DMS 273 (cell line): ENCODE measurements at regions not wholly inside any gene's neighbourhood (a gene's known extent, or its start where the extent isn't known, plus 50 kb on each side); places are given as distances from the start of the nearest gene placed in this dataset.
"Not testable (repeated sequence)": the region's sequence is repeated elsewhere in the genome, so short reads cannot be mapped to it uniquely, and the experiment has no call there.

Experiments used
- DNase-seq: peaks from one replicate; lab custom pipeline; 2025; ENCODE audit not compliant: unreplicated experiment; lab: John Stamatoyannopoulos, UW

DNA sequence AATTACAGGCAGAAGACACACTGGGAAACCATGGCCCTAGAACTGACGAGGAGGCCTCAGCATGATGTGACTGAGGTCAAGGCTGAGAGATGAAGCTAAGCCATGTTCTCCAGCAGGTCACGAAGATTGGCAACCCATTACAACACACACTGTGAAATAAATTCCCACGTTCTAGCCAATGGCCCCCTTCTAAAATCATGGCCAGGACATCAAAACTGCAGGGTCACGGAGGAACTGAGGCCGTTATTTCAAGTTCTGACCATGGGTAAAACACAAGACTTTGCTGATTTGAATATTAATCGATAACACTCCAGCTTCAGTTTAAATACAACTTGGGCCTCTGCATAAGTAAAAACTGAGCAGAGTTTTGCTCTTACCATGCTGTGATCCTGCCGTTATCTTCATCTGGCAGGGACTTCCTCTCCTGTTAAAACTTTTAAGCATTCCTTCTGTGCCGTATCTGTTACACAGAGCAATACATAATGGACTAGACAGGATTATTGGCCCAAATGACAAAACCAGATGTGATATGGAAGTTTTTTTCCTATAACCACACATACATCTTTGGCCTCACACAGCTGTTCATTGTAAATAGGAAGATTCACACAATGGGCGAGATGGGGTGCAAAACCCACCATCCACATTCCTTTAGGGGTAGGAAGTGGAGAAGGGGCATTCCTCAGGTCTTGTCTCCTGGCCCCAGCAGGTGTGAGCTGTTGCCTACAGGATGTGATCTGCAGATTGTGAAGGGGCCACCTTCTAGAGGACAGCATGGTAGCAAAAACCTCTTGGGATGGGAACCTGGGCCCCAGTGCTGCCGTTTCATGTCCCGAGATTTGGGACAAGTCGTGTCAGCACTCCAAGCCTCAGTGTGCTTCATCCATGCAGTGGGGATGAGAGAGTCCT, 207.4 kb downstream of the OPA1 start:
- no peak for DNase-seq

DNA sequence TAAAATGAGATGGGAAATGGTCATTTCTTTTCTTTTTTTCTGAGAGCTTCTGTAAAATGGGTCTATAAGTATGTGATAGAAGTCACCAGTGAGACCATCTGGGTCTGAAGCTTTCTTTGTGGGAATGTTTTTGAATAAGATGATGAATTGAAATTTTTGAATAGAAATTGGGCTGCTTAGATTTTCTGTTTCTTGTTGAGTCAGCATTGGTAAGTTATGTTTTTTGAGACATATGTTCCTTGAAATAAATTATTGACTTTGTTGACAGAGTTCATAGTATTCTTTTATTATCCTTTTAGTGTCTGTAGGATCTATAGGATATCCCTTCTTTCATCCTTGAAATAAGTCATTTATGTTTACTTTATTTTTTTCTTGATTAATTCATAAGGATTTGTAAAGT, 208.1 kb downstream of the OPA1 start:
- DNase-seq = no peak

DNA sequence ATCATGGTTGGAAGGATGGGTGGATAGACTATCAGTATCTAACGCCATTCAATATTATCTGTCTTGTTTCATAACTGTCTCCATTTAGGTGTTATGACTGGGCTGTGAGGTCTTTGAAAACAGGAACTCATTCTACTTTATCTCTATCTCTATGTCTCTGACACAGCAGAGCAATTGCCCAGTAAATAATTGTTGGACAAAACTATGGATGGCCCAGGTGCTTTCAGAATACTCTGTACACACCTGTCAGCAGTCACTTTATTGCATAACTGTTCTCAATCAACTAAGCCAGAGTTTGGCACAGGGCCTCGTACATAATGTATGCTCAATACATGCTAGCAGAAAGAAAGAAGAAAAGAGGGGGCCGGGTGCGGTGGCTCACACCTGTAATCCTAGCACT, 210.3 kb downstream of the OPA1 start:
- no peak for DNase-seq

DNA sequence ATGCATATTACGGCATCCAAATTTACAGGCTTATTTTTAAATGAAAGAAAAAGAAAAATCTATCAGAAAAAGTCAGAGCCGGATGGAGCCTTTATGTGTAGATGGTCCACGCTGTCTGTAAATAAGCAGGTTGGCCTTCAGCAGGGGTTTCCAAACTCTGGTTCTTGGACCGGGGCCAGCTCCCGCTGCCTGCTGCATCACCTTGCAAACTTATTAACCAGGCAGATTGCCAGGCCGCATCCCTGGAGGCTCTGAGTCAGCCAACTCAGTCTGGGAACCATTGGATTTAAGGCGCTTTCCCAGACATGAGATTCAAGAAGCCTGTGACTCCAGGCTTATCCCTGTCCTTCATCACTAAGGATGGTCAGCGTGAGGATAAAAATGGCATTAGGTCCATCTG, 212.4 kb downstream of the OPA1 start:
- DNase-seq = peak; percentile 99

DNA sequence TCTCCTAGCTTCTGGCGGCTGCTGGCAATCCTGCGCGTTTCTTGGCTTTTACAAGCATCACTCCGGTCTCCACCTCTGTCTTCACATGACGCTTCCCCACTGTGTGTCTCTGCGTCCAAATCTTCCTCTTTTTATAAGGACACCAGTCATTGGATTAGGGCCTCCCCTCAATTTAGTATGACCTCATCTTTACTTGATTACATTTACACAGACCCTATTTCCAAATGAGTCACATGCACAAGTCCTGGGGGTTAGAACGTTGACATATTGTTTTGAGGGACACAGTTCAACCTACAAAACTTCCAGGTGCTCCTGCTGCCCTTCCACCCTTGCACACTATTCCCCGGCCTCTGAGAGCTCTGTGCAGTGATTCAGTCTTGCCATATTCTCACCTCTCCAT, 215.3 kb downstream of the OPA1 start:
- no peak for DNase-seq

DNA sequence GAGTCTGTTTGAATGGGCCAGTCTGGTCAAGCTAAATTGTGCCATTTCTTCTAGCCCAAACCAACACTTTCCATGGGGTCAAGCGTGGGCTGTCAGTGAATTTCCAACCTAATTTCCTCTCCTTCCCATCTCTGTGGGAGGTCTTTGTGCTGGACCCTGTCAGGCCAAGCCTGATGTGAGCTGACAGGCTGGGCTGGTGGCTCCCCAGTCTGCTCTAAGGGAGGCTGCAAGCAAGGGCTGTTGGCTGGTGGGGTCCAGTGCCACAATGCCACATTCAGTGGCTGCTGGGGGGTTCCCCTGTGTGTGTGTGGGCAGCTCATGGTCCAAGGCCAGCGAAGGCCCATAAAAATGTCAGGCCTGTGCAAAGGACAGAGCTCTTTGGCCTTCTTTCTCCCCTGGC, 216.1 kb downstream of the OPA1 start:
- no peak for DNase-seq

DNA sequence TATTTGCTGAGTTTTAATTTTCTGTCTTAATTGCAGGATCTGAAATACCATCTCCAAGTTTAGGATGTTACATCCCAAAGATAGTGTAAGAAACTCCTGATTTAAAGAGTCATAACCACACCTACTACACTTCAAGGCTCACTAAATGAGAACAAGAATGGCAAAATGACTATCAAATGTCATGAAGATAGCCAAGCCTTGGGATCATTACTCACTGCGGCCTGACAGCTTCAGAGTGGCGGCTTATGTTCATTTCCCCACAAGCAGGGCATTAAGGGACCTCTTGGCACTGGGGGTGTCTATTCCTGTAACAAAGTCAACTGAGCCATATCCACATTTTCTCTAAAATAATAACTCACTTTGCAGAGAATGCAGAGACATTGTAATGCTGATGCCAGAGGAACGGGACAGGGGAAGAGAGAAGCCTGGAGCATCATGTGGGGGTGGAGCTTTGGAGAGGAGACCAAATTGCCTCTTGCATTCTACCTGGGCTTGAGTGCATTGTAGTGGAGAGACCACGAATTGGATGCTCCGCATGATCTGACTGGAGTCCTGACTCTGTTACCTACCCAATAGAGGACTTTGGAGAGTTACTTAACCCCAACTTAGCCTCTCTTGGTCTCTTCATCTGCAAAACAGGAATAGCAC, 219.2 kb downstream of the OPA1 start:
- no peak for DNase-seq

DNA sequence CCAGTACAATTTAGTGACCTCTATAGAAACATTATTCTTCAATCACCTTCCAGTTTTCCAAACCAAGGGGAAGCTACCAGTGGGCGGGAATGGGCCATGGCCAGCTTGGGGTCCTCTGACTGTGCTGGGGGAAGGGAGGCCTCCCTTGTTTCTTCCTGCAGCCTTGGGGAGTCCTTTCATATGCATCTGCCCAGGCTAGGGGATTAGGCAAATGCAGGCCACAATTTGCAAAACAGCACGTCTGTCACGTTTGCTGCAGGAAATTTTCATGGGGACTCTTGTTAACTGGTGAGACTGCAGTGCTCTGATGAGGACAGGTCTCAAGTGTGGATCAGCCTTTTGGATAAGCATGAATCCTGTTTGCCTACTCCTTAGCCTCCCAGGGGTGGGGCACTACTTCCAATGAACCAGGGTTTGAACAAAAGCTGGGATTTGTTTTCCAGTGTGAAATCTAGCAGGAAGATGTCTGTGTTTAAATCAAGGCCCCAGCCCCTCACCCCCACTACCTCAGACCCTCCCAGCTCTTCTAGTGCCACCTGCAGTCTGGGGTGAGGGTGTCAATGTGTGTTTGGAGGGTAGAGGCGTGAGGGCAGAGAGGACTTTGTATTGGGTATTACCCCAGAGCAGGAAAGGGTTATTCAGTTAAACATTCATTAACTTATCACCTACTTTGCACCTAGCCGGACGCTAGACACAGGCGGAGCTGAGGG, 219.9 kb downstream of the OPA1 start:
- no peak for DNase-seq

DNA sequence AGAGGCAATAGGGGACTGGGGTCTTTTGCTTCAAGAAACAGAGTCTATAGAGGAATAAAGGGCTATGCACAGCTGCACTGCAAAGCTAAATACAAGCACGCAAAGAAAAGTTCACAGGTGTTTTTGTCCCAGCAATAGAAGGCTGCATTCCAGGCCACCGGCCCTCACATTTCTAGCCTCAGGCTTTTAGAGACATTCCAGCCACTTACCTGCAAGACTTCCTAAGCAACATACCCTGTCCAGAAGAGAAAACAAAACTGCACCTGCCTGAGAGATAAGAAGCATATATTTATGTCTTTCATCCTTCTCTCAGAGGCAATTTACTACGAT, 220.5 kb downstream of the OPA1 start:
- DNase-seq = no peak

DNA sequence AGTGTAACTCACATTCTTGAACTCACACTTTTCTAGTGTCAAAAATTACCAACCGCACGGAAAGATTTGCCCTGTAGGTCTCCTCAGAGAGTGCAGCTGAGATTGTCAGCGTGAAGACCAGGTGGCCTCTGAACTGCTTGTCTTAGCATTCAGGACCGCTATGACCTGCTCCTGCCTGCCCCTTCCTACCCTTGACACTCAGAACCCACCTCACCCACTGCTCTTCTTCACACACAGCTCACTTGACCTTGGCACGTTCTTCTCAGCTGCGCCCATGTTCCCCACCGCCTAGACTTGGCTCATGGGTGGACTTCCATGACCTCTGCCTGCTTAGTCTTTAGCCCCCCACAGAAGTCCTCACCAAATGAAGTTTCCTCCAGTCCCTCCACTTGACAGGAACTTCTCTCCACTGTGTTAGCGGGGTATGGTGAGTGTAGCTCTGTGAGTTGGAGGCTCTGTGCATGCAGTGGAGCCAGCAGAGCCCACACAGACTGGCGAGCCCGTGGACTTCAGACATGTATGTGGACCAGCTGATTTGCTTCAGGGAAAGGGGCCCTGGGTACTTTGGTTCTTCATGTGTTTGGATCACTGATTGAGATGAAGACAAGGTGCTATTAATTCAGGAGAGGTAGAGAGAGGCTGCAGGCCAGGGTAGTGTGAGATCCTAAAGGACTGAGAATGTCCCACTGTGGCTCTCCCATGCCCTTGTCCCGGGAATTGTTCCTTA, 221.3 kb downstream of the OPA1 start:
- no peak for DNase-seq

DNA sequence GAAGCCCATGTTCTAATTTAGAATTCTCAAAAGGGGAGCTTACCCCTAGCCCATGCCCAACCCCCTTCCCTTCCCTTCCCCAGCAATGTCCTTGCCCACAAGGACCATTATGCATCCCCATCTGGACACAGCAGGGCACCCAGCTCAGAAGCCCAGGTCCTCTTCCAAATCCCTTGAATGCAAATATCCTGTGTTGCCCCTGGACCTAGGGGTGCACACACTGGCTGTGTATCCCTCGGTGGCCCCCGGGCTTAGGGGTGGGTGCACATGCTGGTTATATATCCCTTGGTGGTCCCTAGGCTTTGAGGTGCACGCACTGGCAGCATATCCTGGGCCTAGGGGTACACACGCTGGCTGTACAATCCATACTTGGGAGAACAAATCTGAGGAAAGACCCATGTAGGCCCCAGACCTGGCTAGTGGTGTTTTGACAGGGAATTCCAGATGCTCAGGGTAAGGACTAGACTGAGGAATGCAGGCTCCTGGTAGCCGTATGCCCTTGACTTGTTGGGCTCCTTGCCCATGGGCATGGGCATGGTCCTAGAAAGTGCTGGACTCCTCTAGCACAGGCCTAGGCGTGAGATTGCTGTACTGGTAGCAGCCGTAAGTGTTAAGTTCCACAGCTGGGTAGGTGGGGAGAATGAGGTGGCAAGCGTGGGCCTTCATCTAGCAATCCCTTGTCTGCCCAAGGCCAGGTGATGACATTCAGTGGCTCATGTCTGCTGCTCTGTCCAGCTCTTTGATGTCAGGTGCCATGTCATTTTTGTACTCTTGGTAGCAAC, 222.4 kb downstream of the OPA1 start:
- DNase-seq = no peak

DNA sequence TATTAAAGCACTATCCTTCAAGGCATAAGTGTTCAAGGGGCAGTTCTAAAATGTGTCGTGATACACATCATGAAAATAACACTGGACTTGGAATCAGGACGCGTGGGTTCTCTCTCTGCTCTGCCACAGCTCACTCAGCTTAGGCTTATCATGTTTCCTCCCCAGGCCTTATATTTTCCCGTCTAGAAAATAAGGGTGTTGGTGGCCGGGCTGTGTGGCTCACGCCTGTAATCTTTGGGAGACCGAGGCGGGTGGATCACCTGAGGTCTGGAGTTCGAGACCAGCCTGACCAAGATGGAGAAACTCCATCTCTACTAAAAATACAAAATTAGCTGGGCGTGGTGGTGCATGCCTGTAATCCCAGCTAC, 223.0 kb downstream of the OPA1 start:
- no peak for DNase-seq

DNA sequence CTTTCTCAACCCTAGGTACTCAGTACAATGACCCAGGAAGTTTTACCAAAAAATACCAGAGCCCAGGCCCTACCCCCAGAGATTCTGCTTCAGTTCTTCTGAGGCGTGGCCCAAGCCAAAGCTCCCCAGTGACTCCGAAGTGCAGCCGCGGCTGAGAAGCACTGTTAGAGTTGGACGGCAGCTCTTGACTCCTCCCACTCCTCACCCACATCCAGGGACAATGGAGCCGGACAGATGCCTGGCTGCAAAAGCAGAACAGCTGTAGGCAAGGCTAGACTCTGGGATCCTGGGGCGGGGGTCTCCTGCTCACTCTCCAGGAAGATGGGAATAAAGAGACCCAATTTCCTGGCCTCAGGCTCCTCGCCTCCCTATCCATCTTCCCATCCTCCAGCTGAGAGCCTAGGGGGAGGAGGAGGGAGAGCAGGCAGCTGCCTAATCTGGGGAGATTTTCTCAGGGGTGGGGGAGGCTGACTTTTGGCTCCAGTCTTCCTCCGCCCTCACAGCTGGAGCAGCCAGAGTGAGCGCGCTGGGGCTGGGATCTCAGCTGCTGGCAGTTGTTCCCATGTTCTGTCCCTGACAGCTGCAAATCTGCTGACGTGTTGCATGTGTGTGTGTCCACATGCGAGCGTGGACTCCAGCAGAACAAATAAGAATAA, 223.8 kb downstream of the OPA1 start:
- peak; percentile 77 for DNase-seq

DNA sequence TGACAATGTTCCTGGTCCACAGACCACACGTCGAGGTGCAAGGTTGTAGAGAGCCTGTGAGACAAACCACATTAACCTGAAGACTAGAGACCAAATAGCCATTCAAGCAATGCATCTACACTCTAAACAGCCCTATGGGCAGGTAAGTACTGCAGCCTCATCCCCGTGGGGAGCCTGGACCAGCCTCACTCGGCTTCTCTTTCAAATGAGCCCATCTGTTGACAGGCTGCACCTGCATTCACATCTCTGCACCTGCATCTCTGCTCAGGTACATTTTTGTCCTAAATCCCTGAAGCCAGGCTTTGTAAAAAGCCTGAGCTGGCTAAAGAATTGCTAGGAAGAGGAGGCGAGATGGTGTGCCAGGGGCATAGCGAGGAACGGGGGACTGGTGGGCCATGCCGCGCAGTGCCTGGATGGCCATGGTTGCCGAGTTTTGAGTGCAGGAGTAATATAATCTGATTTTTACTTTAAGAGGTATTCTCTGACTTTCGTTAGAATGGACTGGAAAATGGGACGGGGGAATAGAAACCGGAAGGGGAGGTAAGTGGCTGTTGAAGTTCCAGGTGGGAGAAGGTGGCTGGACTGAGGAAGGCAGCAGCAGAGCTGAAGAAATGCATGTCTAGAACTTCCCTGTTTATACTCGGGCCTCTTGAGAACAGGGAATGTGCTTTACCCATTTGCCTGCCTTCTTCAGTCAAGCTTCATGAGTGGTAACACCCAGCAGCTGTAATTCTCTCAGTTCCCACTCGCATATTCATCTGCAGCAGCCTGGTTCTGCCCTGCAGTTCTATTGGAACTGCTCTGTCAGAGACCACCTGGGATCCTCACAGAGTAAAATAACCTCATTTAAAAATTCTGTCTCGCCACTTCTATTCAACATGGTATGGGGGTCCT, 226.4 kb downstream of the OPA1 start:
- no peak for DNase-seq

DNA sequence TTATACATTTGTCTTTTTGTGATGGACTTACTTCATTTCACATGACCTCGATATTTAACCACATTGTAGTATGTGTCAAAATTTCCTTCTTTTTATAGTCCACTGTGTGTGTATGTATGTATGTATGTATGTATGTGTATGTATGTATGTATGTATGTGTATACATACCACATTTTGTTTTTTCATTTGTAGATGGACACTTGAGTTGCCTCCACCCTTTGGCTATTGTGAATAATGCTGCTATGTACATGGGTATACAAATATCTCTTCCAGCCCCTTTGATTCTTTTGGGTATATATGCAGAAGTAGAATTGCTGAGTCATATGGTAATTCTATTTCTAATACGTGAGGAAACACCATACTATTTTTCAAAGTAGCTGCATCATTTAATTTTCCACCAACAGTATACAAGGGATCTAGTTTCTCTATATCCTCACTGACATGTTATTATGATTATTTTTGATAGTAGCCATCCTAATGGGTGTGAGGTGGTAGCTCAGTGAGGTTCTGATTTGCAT, 228.2 kb downstream of the OPA1 start:
- DNase-seq = no peak

DNA sequence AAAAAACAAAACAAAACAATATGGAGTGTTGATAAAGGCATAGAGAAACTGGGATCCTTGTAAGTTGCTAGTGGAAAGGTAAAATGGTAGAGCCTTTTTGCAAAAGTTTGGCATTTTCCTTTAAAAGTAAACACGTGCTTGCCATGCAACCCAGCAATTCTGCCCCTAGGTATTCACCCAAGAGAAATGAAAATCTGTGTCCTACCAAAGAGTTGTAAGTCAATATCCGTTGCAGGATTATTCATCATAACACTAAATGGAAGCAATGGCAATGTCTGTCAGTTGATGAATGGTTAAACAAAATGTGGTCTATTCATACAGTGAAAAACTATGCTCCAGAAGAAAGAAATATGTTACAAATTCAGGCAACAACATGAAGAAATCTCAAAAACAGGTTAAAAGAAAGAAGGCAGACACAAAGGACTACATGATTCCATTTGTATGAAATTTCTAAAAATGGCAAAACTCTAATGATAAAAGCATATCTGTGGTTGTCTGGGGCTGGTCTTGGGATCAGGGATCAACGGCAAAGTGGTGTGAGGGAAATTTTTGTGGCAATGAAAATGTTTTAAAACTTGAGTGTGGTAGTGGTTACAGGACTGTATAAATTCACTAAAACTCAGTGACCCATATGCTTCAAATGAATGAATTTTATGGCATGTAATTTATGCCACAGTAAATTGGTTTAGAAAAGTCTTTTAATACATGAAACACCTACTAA, 229.6 kb downstream of the OPA1 start:
- no peak for DNase-seq

DNA sequence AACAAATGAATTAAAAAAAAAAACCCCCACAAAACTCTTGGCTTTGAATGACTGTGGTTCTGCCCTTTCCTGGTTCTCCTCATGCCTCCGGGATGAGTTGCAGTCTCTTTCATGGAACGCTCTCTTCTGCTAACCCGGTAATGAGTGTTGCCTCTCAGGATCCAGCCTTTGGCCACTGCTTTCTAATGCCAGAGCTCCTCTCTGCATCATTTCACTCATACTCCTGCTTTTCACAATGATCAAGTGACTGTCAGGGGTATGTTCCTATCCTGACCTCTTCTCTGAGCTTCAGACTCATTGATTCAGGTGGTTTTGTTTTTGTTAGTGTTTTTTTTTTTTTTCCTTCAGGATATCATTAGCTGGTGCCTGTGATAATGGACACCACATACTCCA, 230.2 kb downstream of the OPA1 start:
- DNase-seq = not testable (repeated sequence)

DNA sequence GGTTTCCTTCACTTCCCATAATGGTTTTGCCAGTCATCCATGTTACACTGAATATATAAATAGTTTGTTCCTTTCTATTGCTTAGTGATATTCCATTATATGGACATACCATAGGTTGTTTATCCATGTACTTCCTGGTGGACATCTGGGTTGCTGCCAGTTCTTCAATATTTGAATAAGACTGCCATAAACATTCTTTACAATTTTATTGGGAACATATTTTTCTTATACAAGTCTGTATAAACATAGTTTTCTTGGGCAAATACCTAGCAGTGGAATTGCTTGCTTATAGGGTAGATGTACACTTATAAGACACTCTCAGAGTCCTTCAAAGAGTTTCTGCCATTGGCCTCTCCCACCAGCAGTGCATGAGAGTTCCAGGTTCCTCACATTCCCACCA, 231.4 kb downstream of the OPA1 start:
- DNase-seq = no peak
